SK-N-SH treated with all-trans-retinoic acid at 6 μM for 48 hours (cell line): ENCODE measurements at regions not wholly inside any gene's neighbourhood (a gene's known extent, or its start where the extent isn't known, plus 50 kb on each side); places are given as distances from the start of the nearest gene placed in this dataset.
"Not testable (repeated sequence)": the region's sequence is repeated elsewhere in the genome, so short reads cannot be mapped to it uniquely, and the experiment has no call there.

Experiments used
- ATAC-seq: fragments of 200-7000 bp; cut with Tn5 transposase; 3 replicates; pipeline ENCODE4 v1.9.1; 2020; ENCODE audit warnings: mild to moderate bottlenecking, moderate library complexity
- ARNTL ChIP-seq: fragments of 450-650 bp; formaldehyde crosslinking; IDR thresholded peaks from 2 replicates; pipeline ENCODE4 v1.5.0; 2020; ENCODE audit warnings: low read depth, mild to moderate bottlenecking, moderate library complexity, borderline replicate concordance
- BACH2 ChIP-seq: fragments of 250-450 bp; sonication (Bioruptor Pico); IDR thresholded peaks from 2 replicates; pipeline ENCODE4 v1.9.0; 2021; ENCODE audit warnings: mild to moderate bottlenecking, borderline replicate concordance
- CSDC2 ChIP-seq: fragments of 250-450 bp; sonication (Bioruptor Pico); IDR thresholded peaks from 2 replicates; pipeline ENCODE4 v1.5.0; 2020; ENCODE audit warnings: mild to moderate bottlenecking, moderate library complexity
- ESRRG ChIP-seq: fragments of 250-450 bp; sonication (Bioruptor Pico); IDR thresholded peaks from 2 replicates; pipeline ENCODE4 v1.6.1; 2021; ENCODE audit warnings: mild to moderate bottlenecking
- GLIS3 ChIP-seq: fragments of 250-450 bp; sonication (Bioruptor Pico); IDR thresholded peaks from 2 replicates; pipeline ENCODE4 v1.5.0; 2020; ENCODE audit warnings: mild to moderate bottlenecking, moderate library complexity
- ISL1 ChIP-seq: fragments of 250-450 bp; sonication (Bioruptor Pico); IDR thresholded peaks from 2 replicates; pipeline ENCODE4 v2.1.2; 2022; ENCODE audit warnings: mild to moderate bottlenecking, moderate library complexity
- PPARA ChIP-seq: fragments of 250-450 bp; sonication (Bioruptor Pico); IDR thresholded peaks from 2 replicates; pipeline ENCODE4 v1.5.0; 2020; ENCODE audit warnings: mild to moderate bottlenecking, borderline replicate concordance
- RARB ChIP-seq: fragments of 250-450 bp; sonication (Bioruptor Pico); IDR thresholded peaks from 2 replicates; pipeline ENCODE4 v1.8.0; 2021; ENCODE audit warnings: mild to moderate bottlenecking, moderate library complexity
- SNAI2 ChIP-seq: fragments of 250-450 bp; sonication (Bioruptor Pico); IDR thresholded peaks from 2 replicates; pipeline ENCODE4 v1.5.0; 2020; ENCODE audit warnings: mild to moderate bottlenecking, moderate library complexity
- ZC3H10 ChIP-seq: fragments of 250-450 bp; sonication (Bioruptor Pico); IDR thresholded peaks from 2 replicates; pipeline ENCODE4 v1.5.1; 2021; ENCODE audit warnings: mild to moderate bottlenecking, moderate library complexity
- ZFP3 ChIP-seq: fragments of 250-450 bp; sonication (Bioruptor Pico); IDR thresholded peaks from 2 replicates; pipeline ENCODE4 v1.5.0; 2020; ENCODE audit warnings: mild to moderate bottlenecking, moderate library complexity
- ZFP30 ChIP-seq: fragments of 450-650 bp; formaldehyde crosslinking; IDR thresholded peaks from 2 replicates; pipeline ENCODE4 v1.5.0; 2022; ENCODE audit warnings: mild to moderate bottlenecking, moderate library complexity
- ZNF565 ChIP-seq: fragments of 450-650 bp; formaldehyde crosslinking; conservative IDR thresholded peaks from 2 replicates; pipeline ENCODE4 v1.5.0; 2020; ENCODE audit warnings: low read depth, mild to moderate bottlenecking, moderate library complexity
- ZNF70 ChIP-seq: fragments of 450-650 bp; formaldehyde crosslinking; IDR thresholded peaks from 2 replicates; pipeline ENCODE4 v1.5.0; 2020; ENCODE audit warnings: mild to moderate bottlenecking, moderate library complexity
- ZNF8 ChIP-seq: fragments of 450-650 bp; formaldehyde crosslinking; IDR thresholded peaks from 2 replicates; pipeline ENCODE4 v1.5.0; 2020; ENCODE audit warnings: mild to moderate bottlenecking, moderate library complexity
- TF ChIP-seq, protein P1 (sequence below): fragments of 250-450 bp; sonication (Bioruptor Pico); IDR thresholded peaks from 2 replicates; pipeline ENCODE4 v1.5.1; 2020; ENCODE audit warnings: low read depth, mild to moderate bottlenecking, moderate library complexity
- TF ChIP-seq, protein P2 (sequence below): fragments of 250-450 bp; sonication (Bioruptor Pico); IDR thresholded peaks from 2 replicates; pipeline ENCODE4 v1.5.1; 2021; ENCODE audit warnings: mild to moderate bottlenecking, moderate library complexity
- TF ChIP-seq, protein P3 (sequence below): fragments of 250-450 bp; sonication (Bioruptor Pico); IDR thresholded peaks from 2 replicates; pipeline ENCODE4 v1.5.0; 2020; ENCODE audit warnings: mild to moderate bottlenecking, moderate library complexity
- TF ChIP-seq, protein P4 (sequence below): fragments of 250-450 bp; sonication (Bioruptor Pico); IDR thresholded peaks from 2 replicates; pipeline ENCODE4 v1.8.0; 2021; ENCODE audit warnings: low read depth, mild to moderate bottlenecking, moderate library complexity, borderline replicate concordance

DNA sequence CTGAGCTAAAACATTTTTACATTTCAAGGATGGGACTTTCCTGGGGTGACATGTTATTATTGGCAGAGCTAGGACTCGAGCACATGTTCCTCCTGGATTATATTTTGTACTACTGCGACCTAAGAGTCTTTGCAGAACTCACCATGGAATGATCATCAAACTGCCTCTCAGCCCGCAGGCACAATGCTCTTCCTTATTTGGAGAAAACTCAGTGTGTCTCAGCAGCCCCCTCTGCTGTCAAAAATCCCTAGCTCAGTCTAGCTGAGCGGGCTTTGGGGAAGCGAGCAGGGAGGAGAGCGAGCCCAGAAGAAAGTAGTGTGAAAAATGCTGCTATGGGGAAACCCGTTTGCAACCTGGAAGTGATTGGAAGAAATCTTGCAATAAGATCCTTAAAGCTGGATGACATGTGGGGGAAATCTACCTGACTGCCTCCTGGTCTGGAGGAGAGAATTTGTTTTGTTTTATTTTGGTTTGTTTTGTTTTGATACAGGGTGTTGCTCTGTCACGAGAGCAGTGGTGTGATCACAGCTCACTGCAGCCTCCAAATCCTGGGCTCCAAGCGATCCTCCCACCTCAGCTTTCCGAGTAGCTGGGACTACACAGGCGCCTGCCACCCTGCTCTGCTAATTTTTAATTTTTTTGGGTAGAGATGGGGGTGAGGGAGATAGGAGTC lies 89.9 kb upstream of the CLINT1 start:
- TF ChIP-seq BACH2 (CRISPR knock-in tag) = no peak
- TF ChIP-seq, protein P1, sequence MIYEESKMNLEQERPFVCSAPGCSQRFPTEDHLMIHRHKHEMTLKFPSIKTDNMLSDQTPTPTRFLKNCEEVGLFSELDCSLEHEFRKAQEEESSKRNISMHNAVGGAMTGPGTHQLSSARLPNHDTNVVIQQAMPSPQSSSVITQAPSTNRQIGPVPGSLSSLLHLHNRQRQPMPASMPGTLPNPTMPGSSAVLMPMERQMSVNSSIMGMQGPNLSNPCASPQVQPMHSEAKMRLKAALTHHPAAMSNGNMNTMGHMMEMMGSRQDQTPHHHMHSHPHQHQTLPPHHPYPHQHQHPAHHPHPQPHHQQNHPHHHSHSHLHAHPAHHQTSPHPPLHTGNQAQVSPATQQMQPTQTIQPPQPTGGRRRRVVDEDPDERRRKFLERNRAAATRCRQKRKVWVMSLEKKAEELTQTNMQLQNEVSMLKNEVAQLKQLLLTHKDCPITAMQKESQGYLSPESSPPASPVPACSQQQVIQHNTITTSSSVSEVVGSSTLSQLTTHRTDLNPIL = no peak
- TF ChIP-seq GLIS3 (CRISPR knock-in tag) = no peak
- no peak for TF ChIP-seq ZNF70 (CRISPR knock-in tag)
- no peak for TF ChIP-seq ZNF565 (CRISPR knock-in tag)
- TF ChIP-seq ESRRG (CRISPR knock-in tag) = no peak
- TF ChIP-seq ZNF8 (CRISPR knock-in tag) = no peak
- no peak for TF ChIP-seq ARNTL
- TF ChIP-seq, protein P2, sequence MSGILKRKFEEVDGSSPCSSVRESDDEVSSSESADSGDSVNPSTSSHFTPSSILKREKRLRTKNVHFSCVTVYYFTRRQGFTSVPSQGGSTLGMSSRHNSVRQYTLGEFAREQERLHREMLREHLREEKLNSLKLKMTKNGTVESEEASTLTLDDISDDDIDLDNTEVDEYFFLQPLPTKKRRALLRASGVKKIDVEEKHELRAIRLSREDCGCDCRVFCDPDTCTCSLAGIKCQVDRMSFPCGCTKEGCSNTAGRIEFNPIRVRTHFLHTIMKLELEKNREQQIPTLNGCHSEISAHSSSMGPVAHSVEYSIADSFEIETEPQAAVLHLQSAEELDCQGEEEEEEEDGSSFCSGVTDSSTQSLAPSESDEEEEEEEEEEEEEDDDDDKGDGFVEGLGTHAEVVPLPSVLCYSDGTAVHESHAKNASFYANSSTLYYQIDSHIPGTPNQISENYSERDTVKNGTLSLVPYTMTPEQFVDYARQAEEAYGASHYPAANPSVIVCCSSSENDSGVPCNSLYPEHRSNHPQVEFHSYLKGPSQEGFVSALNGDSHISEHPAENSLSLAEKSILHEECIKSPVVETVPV (CRISPR knock-in tag) = no peak
- TF ChIP-seq ZFP30 (CRISPR knock-in tag) = no peak
- TF ChIP-seq ZC3H10 (CRISPR knock-in tag) = no peak
- TF ChIP-seq, protein P3, sequence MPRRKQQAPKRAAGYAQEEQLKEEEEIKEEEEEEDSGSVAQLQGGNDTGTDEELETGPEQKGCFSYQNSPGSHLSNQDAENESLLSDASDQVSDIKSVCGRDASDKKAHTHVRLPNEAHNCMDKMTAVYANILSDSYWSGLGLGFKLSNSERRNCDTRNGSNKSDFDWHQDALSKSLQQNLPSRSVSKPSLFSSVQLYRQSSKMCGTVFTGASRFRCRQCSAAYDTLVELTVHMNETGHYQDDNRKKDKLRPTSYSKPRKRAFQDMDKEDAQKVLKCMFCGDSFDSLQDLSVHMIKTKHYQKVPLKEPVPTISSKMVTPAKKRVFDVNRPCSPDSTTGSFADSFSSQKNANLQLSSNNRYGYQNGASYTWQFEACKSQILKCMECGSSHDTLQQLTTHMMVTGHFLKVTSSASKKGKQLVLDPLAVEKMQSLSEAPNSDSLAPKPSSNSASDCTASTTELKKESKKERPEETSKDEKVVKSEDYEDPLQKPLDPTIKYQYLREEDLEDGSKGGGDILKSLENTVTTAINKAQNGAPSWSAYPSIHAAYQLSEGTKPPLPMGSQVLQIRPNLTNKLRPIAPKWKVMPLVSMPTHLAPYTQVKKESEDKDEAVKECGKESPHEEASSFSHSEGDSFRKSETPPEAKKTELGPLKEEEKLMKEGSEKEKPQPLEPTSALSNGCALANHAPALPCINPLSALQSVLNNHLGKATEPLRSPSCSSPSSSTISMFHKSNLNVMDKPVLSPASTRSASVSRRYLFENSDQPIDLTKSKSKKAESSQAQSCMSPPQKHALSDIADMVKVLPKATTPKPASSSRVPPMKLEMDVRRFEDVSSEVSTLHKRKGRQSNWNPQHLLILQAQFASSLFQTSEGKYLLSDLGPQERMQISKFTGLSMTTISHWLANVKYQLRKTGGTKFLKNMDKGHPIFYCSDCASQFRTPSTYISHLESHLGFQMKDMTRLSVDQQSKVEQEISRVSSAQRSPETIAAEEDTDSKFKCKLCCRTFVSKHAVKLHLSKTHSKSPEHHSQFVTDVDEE (CRISPR knock-in tag) = no peak
- TF ChIP-seq, protein P4, sequence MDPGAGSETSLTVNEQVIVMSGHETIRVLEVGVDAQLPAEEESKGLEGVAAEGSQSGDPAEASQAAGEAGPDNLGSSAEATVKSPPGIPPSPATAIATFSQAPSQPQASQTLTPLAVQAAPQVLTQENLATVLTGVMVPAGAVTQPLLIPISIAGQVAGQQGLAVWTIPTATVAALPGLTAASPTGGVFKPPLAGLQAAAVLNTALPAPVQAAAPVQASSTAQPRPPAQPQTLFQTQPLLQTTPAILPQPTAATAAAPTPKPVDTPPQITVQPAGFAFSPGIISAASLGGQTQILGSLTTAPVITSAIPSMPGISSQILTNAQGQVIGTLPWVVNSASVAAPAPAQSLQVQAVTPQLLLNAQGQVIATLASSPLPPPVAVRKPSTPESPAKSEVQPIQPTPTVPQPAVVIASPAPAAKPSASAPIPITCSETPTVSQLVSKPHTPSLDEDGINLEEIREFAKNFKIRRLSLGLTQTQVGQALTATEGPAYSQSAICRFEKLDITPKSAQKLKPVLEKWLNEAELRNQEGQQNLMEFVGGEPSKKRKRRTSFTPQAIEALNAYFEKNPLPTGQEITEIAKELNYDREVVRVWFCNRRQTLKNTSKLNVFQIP = no peak
- no peak for TF ChIP-seq ZFP3 (CRISPR knock-in tag)
- TF ChIP-seq CSDC2 (CRISPR knock-in tag) = no peak
- TF ChIP-seq ISL1 (CRISPR knock-in tag) = no peak
- TF ChIP-seq, all 23 proteins: peak for 0
- peak; percentile 100 for ATAC-seq

DNA sequence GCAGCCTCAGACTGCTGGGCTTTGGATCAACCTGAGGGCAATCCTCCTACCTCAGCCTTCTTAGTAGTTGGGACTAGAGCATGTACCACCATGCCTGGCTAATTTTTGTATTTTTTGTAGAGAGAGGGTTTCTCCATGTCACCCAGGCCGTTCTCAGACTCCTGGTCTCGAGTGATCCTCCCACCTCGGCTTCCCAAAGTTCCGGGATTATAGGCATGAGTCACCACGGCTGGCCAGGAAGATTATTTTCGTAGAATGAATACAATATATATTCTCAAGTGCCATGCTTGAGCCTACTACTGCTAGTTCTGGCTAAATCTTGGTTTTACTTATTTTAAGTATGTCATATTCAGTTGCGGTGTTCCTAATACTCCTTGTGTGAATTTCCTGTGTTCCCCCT lies 88.2 kb upstream of the CLINT1 start:
- no peak for TF ChIP-seq ZNF565 (CRISPR knock-in tag)
- TF ChIP-seq, protein P4 = no peak
- TF ChIP-seq PPARA (CRISPR knock-in tag) = no peak
- TF ChIP-seq, protein P3 (CRISPR knock-in tag) = no peak
- TF ChIP-seq ZFP30 (CRISPR knock-in tag) = no peak
- no peak for TF ChIP-seq ESRRG (CRISPR knock-in tag)
- TF ChIP-seq ZFP3 (CRISPR knock-in tag) = no peak
- TF ChIP-seq SNAI2 = no peak
- TF ChIP-seq RARB = no peak
- TF ChIP-seq, protein P1 = no peak
- TF ChIP-seq, all 23 proteins: peak for 0
- ATAC-seq = no peak

DNA sequence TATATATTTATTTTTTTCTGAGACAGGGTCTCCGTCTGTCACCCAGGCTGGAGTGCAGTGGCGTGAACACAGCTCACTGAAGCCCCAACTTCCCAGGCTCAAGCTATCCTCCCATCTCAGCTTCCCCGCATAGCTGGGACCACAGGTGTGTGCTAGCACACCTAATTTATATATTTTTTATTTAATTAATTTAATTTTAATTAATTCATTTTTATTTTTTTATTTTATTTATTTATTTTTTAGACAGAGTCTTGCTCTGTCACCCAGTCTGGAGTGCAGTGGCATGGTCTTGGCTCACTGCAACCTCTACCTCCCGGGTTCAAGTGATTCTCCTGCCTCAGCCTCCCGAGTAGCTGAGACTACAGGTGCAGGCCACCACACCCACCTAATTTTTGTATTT lies 86.9 kb upstream of the CLINT1 start:
- ATAC-seq = not testable (repeated sequence)
